HepG2 (cell line): ENCODE measurements at regions not wholly inside any gene's neighbourhood (a gene's known extent, or its start where the extent isn't known, plus 50 kb on each side); places are given as distances from the start of the nearest gene placed in this dataset.

Experiments
- ADNP ChIP-seq: sonication (generic); formaldehyde crosslinking; IDR thresholded peaks from 2 replicates; pipeline ENCODE4 v1.4.0; 2020; ENCODE audit warnings: missing genetic modification reagents
- ASH2L ChIP-seq: fragments of 300-600, 200-600 bp; sonication (generic); IDR thresholded peaks from 2 replicates; pipeline ENCODE4 v1.7.0; 2017; ENCODE audit warnings: low read depth, mild to moderate bottlenecking, moderate library complexity, mixed read lengths, low read length; ENCODE audit not compliant: insufficient read length
- CBX5 ChIP-seq: sonication (generic); formaldehyde crosslinking; IDR thresholded peaks from 2 replicates; pipeline ENCODE4 v1.4.0; 2020; ENCODE audit warnings: missing genetic modification reagents, borderline replicate concordance
- ISX ChIP-seq: sonication (generic); formaldehyde crosslinking; conservative IDR thresholded peaks from 2 replicates; pipeline ENCODE4 v1.5.0; 2020; ENCODE audit warnings: missing genetic modification reagents
- POLR2AphosphoS5 ChIP-seq: IDR thresholded peaks from 2 replicates; pipeline ENCODE4 v1.6.1; 2012; ENCODE audit warnings: low read depth, low read length
- XRCC5 ChIP-seq: fragments of 200-400 bp; formaldehyde crosslinking; optimal IDR thresholded peaks from 2 replicates; pipeline ENCODE3; 2017; ENCODE audit warnings: mild to moderate bottlenecking, low read length
- ZFP36 ChIP-seq: fragments of 150-350 bp; IDR thresholded peaks from 2 replicates; pipeline ENCODE4 v1.6.1; 2018; ENCODE audit warnings: borderline replicate concordance, low read length, low read depth; ENCODE audit not compliant: partially characterized antibody
- ZNF607 ChIP-seq: sonication (generic); formaldehyde crosslinking; IDR thresholded peaks from 2 replicates; pipeline ENCODE4 v1.5.1; 2020; ENCODE audit warnings: missing genetic modification reagents, mild to moderate bottlenecking, borderline replicate concordance
- TF ChIP-seq, protein P1 (sequence below): sonication (generic); formaldehyde crosslinking; IDR thresholded peaks from 2 replicates; pipeline ENCODE4 v1.5.0; 2020; ENCODE audit warnings: mild to moderate bottlenecking, missing genetic modification reagents, moderate library complexity
- TF ChIP-seq, protein P2 (sequence below): sonication (generic); formaldehyde crosslinking; IDR thresholded peaks from 2 replicates; pipeline ENCODE4 v1.4.0; 2020; ENCODE audit warnings: low read depth, missing genetic modification reagents
- TF ChIP-seq, protein P3 (sequence below): sonication (generic); formaldehyde crosslinking; IDR thresholded peaks from 2 replicates; pipeline ENCODE4 v1.5.0; 2020; ENCODE audit warnings: missing genetic modification reagents
- TF ChIP-seq, protein P4 (sequence below): IDR thresholded peaks from 2 replicates; pipeline ENCODE4 v1.6.1; 2016; ENCODE audit warnings: control low read depth
- TF ChIP-seq, protein P5 (sequence below): sonication (generic); formaldehyde crosslinking; IDR thresholded peaks from 2 replicates; pipeline ENCODE4 v1.4.0; 2020; ENCODE audit warnings: mild to moderate bottlenecking, missing genetic modification reagents, borderline replicate concordance

DNA sequence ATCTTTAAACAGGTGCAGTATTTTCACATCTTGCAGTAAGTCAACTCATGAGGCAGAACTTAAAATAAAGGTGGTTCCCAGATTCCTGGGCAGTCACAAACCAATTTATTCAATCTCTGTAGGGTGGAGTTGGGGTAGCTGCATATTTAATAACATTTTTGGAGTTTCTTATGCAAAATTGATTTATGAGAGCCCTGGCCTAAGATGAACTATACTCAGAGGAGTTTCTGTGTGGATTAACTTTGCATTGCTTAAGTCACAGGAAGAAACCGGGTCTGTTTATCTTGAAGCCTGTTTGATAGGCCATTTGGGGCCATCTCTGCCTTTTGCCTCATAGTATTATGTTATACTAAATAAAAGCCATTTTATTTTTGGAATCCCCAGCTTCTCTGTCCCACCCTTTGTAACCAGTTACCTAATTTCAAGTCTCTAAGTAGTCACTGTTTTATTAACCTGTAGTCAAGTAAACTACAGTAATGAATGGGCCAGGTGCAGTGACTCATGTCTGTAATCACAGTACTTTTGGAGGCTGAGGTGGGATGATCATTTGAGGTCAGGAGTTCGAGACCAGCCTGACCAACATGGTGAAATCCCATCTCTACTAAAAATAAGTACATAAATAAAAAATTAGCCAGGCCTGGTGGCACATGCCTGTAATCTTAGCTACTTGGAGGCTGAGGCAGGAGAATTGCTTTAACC, 104.4 kb upstream of the FAM3C start:
- TF ChIP-seq, protein P1, sequence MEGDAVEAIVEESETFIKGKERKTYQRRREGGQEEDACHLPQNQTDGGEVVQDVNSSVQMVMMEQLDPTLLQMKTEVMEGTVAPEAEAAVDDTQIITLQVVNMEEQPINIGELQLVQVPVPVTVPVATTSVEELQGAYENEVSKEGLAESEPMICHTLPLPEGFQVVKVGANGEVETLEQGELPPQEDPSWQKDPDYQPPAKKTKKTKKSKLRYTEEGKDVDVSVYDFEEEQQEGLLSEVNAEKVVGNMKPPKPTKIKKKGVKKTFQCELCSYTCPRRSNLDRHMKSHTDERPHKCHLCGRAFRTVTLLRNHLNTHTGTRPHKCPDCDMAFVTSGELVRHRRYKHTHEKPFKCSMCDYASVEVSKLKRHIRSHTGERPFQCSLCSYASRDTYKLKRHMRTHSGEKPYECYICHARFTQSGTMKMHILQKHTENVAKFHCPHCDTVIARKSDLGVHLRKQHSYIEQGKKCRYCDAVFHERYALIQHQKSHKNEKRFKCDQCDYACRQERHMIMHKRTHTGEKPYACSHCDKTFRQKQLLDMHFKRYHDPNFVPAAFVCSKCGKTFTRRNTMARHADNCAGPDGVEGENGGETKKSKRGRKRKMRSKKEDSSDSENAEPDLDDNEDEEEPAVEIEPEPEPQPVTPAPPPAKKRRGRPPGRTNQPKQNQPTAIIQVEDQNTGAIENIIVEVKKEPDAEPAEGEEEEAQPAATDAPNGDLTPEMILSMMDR (CRISPR knock-in tag), result no peak
- TF ChIP-seq, protein P2, sequence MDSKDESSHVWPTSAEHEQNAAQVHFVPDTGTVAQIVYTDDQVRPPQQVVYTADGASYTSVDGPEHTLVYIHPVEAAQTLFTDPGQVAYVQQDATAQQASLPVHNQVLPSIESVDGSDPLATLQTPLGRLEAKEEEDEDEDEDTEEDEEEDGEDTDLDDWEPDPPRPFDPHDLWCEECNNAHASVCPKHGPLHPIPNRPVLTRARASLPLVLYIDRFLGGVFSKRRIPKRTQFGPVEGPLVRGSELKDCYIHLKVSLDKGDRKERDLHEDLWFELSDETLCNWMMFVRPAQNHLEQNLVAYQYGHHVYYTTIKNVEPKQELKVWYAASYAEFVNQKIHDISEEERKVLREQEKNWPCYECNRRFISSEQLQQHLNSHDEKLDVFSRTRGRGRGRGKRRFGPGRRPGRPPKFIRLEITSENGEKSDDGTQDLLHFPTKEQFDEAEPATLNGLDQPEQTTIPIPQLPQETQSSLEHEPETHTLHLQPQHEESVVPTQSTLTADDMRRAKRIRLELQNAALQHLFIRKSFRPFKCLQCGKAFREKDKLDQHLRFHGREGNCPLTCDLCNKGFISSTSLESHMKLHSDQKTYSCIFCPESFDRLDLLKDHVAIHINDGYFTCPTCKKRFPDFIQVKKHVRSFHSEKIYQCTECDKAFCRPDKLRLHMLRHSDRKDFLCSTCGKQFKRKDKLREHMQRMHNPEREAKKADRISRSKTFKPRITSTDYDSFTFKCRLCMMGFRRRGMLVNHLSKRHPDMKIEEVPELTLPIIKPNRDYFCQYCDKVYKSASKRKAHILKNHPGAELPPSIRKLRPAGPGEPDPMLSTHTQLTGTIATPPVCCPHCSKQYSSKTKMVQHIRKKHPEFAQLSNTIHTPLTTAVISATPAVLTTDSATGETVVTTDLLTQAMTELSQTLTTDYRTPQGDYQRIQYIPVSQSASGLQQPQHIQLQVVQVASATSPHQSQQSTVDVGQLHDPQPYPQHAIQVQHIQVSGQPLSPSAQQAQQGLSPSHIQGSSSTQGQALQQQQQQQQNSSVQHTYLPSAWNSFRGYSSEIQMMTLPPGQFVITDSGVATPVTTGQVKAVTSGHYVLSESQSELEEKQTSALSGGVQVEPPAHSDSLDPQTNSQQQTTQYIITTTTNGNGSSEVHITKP (CRISPR knock-in tag), result no peak
- TF ChIP-seq CBX5 (CRISPR knock-in tag), result no peak
- no peak for TF ChIP-seq POLR2AphosphoS5
- TF ChIP-seq XRCC5, result no peak
- TF ChIP-seq ADNP (CRISPR knock-in tag), result no peak
- TF ChIP-seq ISX (CRISPR knock-in tag), result no peak
- TF ChIP-seq, protein P3, sequence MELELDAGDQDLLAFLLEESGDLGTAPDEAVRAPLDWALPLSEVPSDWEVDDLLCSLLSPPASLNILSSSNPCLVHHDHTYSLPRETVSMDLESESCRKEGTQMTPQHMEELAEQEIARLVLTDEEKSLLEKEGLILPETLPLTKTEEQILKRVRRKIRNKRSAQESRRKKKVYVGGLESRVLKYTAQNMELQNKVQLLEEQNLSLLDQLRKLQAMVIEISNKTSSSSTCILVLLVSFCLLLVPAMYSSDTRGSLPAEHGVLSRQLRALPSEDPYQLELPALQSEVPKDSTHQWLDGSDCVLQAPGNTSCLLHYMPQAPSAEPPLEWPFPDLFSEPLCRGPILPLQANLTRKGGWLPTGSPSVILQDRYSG (CRISPR knock-in tag), result no peak
- TF ChIP-seq ASH2L, result no peak
- no peak for TF ChIP-seq ZNF607 (CRISPR knock-in tag)
- TF ChIP-seq, protein P4, sequence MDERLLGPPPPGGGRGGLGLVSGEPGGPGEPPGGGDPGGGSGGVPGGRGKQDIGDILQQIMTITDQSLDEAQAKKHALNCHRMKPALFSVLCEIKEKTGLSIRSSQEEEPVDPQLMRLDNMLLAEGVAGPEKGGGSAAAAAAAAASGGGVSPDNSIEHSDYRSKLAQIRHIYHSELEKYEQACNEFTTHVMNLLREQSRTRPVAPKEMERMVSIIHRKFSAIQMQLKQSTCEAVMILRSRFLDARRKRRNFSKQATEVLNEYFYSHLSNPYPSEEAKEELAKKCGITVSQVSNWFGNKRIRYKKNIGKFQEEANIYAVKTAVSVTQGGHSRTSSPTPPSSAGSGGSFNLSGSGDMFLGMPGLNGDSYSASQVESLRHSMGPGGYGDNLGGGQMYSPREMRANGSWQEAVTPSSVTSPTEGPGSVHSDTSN (CRISPR knock-in tag), result no peak
- TF ChIP-seq ZFP36, result no peak
- TF ChIP-seq, protein P5, sequence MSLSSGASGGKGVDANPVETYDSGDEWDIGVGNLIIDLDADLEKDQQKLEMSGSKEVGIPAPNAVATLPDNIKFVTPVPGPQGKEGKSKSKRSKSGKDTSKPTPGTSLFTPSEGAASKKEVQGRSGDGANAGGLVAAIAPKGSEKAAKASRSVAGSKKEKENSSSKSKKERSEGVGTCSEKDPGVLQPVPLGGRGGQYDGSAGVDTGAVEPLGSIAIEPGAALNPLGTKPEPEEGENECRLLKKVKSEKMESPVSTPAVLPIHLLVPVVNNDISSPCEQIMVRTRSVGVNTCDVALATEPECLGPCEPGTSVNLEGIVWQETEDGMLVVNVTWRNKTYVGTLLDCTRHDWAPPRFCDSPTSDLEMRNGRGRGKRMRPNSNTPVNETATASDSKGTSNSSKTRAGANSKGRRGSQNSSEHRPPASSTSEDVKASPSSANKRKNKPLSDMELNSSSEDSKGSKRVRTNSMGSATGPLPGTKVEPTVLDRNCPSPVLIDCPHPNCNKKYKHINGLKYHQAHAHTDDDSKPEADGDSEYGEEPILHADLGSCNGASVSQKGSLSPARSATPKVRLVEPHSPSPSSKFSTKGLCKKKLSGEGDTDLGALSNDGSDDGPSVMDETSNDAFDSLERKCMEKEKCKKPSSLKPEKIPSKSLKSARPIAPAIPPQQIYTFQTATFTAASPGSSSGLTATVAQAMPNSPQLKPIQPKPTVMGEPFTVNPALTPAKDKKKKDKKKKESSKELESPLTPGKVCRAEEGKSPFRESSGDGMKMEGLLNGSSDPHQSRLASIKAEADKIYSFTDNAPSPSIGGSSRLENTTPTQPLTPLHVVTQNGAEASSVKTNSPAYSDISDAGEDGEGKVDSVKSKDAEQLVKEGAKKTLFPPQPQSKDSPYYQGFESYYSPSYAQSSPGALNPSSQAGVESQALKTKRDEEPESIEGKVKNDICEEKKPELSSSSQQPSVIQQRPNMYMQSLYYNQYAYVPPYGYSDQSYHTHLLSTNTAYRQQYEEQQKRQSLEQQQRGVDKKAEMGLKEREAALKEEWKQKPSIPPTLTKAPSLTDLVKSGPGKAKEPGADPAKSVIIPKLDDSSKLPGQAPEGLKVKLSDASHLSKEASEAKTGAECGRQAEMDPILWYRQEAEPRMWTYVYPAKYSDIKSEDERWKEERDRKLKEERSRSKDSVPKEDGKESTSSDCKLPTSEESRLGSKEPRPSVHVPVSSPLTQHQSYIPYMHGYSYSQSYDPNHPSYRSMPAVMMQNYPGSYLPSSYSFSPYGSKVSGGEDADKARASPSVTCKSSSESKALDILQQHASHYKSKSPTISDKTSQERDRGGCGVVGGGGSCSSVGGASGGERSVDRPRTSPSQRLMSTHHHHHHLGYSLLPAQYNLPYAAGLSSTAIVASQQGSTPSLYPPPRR (CRISPR knock-in tag), result no peak
